Trophoblast cell (in vitro differentiated cells and primary cell): ENCODE measurements at regions not wholly inside any gene's neighbourhood (a gene's known extent, or its start where the extent isn't known, plus 50 kb on each side); places are given as distances from the start of the nearest gene placed in this dataset.
"Not testable (repeated sequence)": the region's sequence is repeated elsewhere in the genome, so short reads cannot be mapped to it uniquely, and the experiment has no call there.

Experiments
- DNase-seq, 2 donors: peaks; one replicate each; pipeline ENCODE4 v3.0.0-alpha.2; 2016
- H2AFZ ChIP-seq: 2 replicates; pipeline ENCODE4 v1.6.1; 2013; ENCODE audit warnings: low read length, moderate library complexity, mild to moderate bottlenecking; ENCODE audit not compliant: insufficient read depth, poor library complexity
- H2AK5ac ChIP-seq: 2 replicates; pipeline ENCODE4 v1.6.1; 2013; ENCODE audit warnings: mild to moderate bottlenecking, low read length
- H2BK120ac ChIP-seq: 2 replicates; pipeline ENCODE4 v1.6.1; 2013; ENCODE audit warnings: low read length, mild to moderate bottlenecking, moderate library complexity; ENCODE audit not compliant: insufficient read depth, poor library complexity
- H2BK12ac ChIP-seq: 2 replicates; pipeline ENCODE4 v1.6.1; 2013; ENCODE audit warnings: mild to moderate bottlenecking, low read length, moderate library complexity
- H2BK5ac ChIP-seq: 2 replicates; pipeline ENCODE4 v1.6.1; 2013; ENCODE audit warnings: low read length, low read depth, moderate library complexity, mild to moderate bottlenecking; ENCODE audit not compliant: poor library complexity
- H3K14ac ChIP-seq: 2 replicates; pipeline ENCODE4 v1.6.1; 2013; ENCODE audit warnings: mild to moderate bottlenecking, low read length
- H3K18ac ChIP-seq: 2 replicates; pipeline ENCODE4 v1.6.1; 2013; ENCODE audit warnings: mild to moderate bottlenecking, low read length
- H3K23ac ChIP-seq: 2 replicates; pipeline ENCODE4 v1.6.1; 2013; ENCODE audit warnings: low read length
- H3K27ac ChIP-seq: 2 replicates; pipeline ENCODE4 v1.5.1; 2013; ENCODE audit warnings: low read depth, mild to moderate bottlenecking, inconsistent platforms, low read length, moderate library complexity
- H3K27me3 ChIP-seq: 2 replicates; pipeline ENCODE4 v1.6.1; 2013; ENCODE audit warnings: inconsistent platforms, mild to moderate bottlenecking, low read length, moderate library complexity; ENCODE audit not compliant: insufficient read depth
- H3K36me3 ChIP-seq, 2 experiments: 1 replicate in 1 of 2; 2 replicates in 1 of 2; pipeline ENCODE4 v1.6.1; 2013; ENCODE audit warnings: low read length in 2 of 2, mild to moderate bottlenecking in 2 of 2, moderate library complexity in 1 of 2; ENCODE audit not compliant: insufficient read depth in 2 of 2, control insufficient read depth in 1 of 2
- H3K4ac ChIP-seq: 2 replicates; pipeline ENCODE4 v1.6.1; 2013; ENCODE audit warnings: low read depth, mild to moderate bottlenecking, low read length, moderate library complexity
- H3K4me1 ChIP-seq, 2 experiments: 1 replicate in 1 of 2; 2 replicates in 1 of 2; pipeline ENCODE4 v1.6.1; 2013; ENCODE audit warnings: low read length in 2 of 2, mild to moderate bottlenecking in 2 of 2, moderate library complexity in 1 of 2; ENCODE audit not compliant: insufficient read depth in 2 of 2, control insufficient read depth in 1 of 2
- H3K4me2 ChIP-seq: 2 replicates; pipeline ENCODE4 v1.6.1; 2013; ENCODE audit warnings: inconsistent platforms, mild to moderate bottlenecking, low read length, moderate library complexity
- H3K4me3 ChIP-seq: 2 replicates; pipeline ENCODE4 v1.5.1; 2013; ENCODE audit warnings: mild to moderate bottlenecking, low read depth, low read length, inconsistent platforms
- H3K79me1 ChIP-seq: one replicate; pipeline ENCODE4 v1.6.1; 2013; ENCODE audit warnings: low read length
- H3K79me2 ChIP-seq: 2 replicates; pipeline ENCODE4 v1.6.1; 2013; ENCODE audit warnings: low read length, mild to moderate bottlenecking; ENCODE audit not compliant: control insufficient read depth, insufficient read depth, poor library complexity
- H3K9ac ChIP-seq: 2 replicates; pipeline ENCODE4 v1.6.1; 2013; ENCODE audit warnings: mild to moderate bottlenecking, low read length
- H3K9me3 ChIP-seq: 2 replicates; pipeline ENCODE4 v1.6.1; 2013; ENCODE audit warnings: low read depth, mild to moderate bottlenecking, control low read depth, inconsistent platforms, low read length; ENCODE audit not compliant: insufficient read depth
- H4K12ac ChIP-seq: 2 replicates; pipeline ENCODE4 v1.6.1; 2013; ENCODE audit warnings: low read depth, mild to moderate bottlenecking, low read length, moderate library complexity
- H4K8ac ChIP-seq: 2 replicates; pipeline ENCODE4 v1.6.1; 2013; ENCODE audit warnings: low read depth, mild to moderate bottlenecking, low read length, moderate library complexity
- H4K91ac ChIP-seq: one replicate; pipeline ENCODE4 v1.6.1; 2013; ENCODE audit warnings: low read depth, mild to moderate bottlenecking, low read length, moderate library complexity
- WGBS: extraction: QIAGEN DNeasy Blood & Tissue Kit; methylation state at CpG from one replicate; pipeline ENCODE4 v1.1.7; 2013; ENCODE audit warnings: missing lambda C conversion rate; ENCODE audit not compliant: insufficient read length, insufficient coverage; ENCODE audit errors: extremely low coverage; 5-methylcytosine and 5-hydroxymethylcytosine counted together

DNA sequence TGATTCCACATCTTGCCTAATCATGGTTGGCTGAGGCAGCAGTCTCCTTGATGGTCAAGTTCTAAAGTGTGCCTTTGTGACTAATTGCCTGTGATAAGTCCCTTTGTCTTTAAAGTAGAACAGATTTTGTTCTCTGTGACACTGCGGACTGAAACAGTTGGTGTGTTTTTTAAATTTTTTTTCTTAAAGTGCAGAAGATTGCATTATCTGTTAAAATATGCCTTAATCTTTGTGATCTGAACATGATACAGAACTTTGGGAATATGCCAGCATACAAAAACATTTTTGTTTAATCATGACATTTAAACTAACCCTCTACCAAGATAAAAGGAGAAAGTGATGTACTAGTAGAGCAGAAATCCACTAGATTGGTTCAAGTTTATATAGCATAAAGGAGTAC, 1260.6 kb upstream of the ADGRL2 start:
- H2AK5ac ChIP-seq, result no peak overlapping the region
- no peak overlapping the region for H3K9ac ChIP-seq
- H3K27ac ChIP-seq, result no peak overlapping the region
- no peak overlapping the region for H2AFZ ChIP-seq
- H2BK120ac ChIP-seq, result no peak overlapping the region
- DNase-seq, result peak in 1 of 2 donors; percentile 43
- H2BK5ac ChIP-seq, result no peak overlapping the region
- H3K9me3 ChIP-seq, result no peaks in the 10 kb centered on the region
- no peak overlapping the region for H3K4ac ChIP-seq
- no CpG with 5 or more reads among the region's 1 CpG for WGBS
- no peak overlapping the region for H3K4me3 ChIP-seq
- H4K8ac ChIP-seq, result no peak overlapping the region
- H4K12ac ChIP-seq, result no peak overlapping the region
- no peaks in the 10 kb centered on the region for H3K36me3 ChIP-seq
- no peaks in the 10 kb centered on the region for H3K27me3 ChIP-seq
- no peak overlapping the region for H3K14ac ChIP-seq
- H3K4me2 ChIP-seq, result no peak overlapping the region
- H3K79me2 ChIP-seq, result no peaks in the 10 kb centered on the region
- H4K91ac ChIP-seq, result no peak overlapping the region
- no peaks in the 10 kb centered on the region for H3K79me1 ChIP-seq
- no peaks in the 10 kb centered on the region for H3K4me1 ChIP-seq
- no peak overlapping the region for H2BK12ac ChIP-seq
- no peak overlapping the region for H3K18ac ChIP-seq
- H3K23ac ChIP-seq, result no peak overlapping the region

DNA sequence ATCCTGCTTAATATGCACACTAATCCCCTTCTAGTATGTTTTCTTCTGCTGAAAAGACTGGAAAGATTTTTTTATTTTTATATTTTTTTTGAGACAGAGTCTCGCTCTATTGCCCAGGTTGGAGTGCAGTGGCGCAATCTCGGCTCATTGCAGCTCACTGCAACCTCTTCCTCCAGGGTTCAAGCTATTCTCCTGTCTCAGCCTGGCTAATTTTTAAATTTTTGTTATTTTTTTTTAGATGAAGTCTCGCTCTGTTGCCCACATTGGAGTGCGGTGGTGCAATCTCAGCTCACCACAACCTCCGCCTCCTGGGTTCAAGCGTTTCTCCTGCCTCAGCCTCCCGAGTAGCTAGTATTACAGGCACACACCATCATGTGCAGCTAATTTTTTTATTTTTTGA, 1261.4 kb upstream of the ADGRL2 start:
- H3K79me2 ChIP-seq, H3K23ac ChIP-seq, H2BK120ac ChIP-seq, H4K12ac ChIP-seq, H2AK5ac ChIP-seq, H4K8ac ChIP-seq, H3K4me2 ChIP-seq, H2AFZ ChIP-seq, H3K27ac ChIP-seq, H3K4ac ChIP-seq, H3K14ac ChIP-seq, H3K9me3 ChIP-seq, H2BK12ac ChIP-seq, H3K79me1 ChIP-seq, DNase-seq, H2BK5ac ChIP-seq, H4K91ac ChIP-seq, H3K18ac ChIP-seq, H3K9ac ChIP-seq, H3K36me3 ChIP-seq, H3K27me3 ChIP-seq, H3K4me3 ChIP-seq, H3K4me1 ChIP-seq: not testable (repeated sequence)
- no CpG with 5 or more reads among the region's 8 CpGs for WGBS

DNA sequence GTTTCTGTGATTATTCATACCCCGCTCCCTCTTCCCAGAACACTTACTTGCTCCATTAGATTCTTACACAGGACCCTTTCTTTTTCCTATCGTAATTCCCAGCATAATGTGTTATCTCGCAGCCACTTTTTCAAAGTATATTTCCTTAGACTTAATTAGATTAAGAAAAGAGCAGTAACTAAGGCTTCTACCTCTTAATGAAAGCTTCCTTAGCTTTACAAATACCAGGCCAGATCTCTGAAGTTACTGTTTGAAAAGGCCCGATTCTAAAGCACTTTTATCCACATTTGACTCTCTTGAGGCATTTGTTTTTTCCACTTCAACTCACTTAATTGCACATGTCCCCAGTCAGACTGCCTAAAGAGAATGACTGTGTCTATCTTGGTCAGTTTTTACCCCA, 1264.3 kb upstream of the ADGRL2 start:
- H3K4me2 ChIP-seq, result no peak overlapping the region
- no peak overlapping the region for H2BK12ac ChIP-seq
- no peak overlapping the region for H4K8ac ChIP-seq
- no peak overlapping the region for H4K12ac ChIP-seq
- no peak overlapping the region for H3K14ac ChIP-seq
- H3K4me3 ChIP-seq, result no peak overlapping the region
- no peak overlapping the region for H3K18ac ChIP-seq
- no peak overlapping the region for H2BK5ac ChIP-seq
- no peaks in the 10 kb centered on the region for H3K9me3 ChIP-seq
- no peaks in the 10 kb centered on the region for H3K79me2 ChIP-seq
- no peak overlapping the region for H2AFZ ChIP-seq
- no peak overlapping the region for H3K9ac ChIP-seq
- no peak for DNase-seq
- peaks cover 2% of the 10 kb centered on the region for H3K79me1 ChIP-seq
- no peak overlapping the region for H3K4ac ChIP-seq
- no peak overlapping the region for H2AK5ac ChIP-seq
- H3K36me3 ChIP-seq, result no peaks in the 10 kb centered on the region
- no peak overlapping the region for H2BK120ac ChIP-seq
- H4K91ac ChIP-seq, result no peak overlapping the region
- no CpG with 5 or more reads among the region's 4 CpGs for WGBS
- H3K27ac ChIP-seq, result no peak overlapping the region
- no peaks in the 10 kb centered on the region for H3K27me3 ChIP-seq
- H3K4me1 ChIP-seq, result no peaks in the 10 kb centered on the region
- no peak overlapping the region for H3K23ac ChIP-seq

DNA sequence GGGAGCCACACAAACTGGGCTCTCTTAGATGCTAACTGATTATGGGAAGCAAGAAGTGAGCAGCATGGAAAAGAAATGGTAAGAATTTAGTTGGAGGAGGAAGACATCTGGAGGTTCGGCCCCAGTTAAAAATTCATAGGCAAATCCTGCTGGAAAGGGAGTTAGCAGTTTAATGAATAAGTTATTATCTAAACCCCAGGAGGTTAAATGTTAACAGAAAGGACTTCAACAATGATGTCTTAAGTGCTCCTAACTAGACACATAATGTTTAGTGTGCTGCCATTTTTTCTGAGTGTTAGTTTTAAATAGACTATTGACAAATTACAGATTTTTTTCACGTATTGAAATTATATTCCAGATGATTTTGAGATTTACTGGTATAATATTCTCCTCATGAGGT, 1265.3 kb upstream of the ADGRL2 start:
- Histone ChIP-seq H3K4ac (no peak overlapping the region), H3K23ac (no peak overlapping the region), H3K27me3 (no peaks in the 10 kb centered on the region), H2AFZ (no peak overlapping the region), H2BK12ac (no peak overlapping the region), H3K4me3 (no peak overlapping the region), H3K36me3 (no peaks in the 10 kb centered on the region), H3K9me3 (no peaks in the 10 kb centered on the region), H3K4me1 (no peaks in the 10 kb centered on the region), H2BK5ac (no peak overlapping the region), H3K9ac (no peak overlapping the region), H3K14ac (no peak overlapping the region), H4K91ac (no peak overlapping the region), H3K79me1 (peaks cover 2% of the 10 kb centered on the region), H3K4me2 (no peak overlapping the region), H4K12ac (no peak overlapping the region), H3K18ac (no peak overlapping the region), H3K27ac (no peak overlapping the region), H4K8ac (no peak overlapping the region), H2BK120ac (no peak overlapping the region), H3K79me2 (no peaks in the 10 kb centered on the region), H2AK5ac (no peak overlapping the region)
- WGBS, result no CpG with 5 or more reads among the region's 2 CpGs
- no peak for DNase-seq
